NCI-H2107 treated with DMSO at 0.1 percent for 48 hours (cell line): ENCODE measurements at regions not wholly inside any gene's neighbourhood (a gene's known extent, or its start where the extent isn't known, plus 50 kb on each side); places are given as distances from the start of the nearest gene placed in this dataset.

Experiments used
- DNase-seq: peaks from one replicate; lab custom pipeline; 2025; ENCODE audit not compliant: unreplicated experiment; lab: John Stamatoyannopoulos, UW

- DNase-seq, result no peak
Measured at GRCh38 chr6:44500074-44500473, 112.6 kb downstream of the CDC5L start.

DNA sequence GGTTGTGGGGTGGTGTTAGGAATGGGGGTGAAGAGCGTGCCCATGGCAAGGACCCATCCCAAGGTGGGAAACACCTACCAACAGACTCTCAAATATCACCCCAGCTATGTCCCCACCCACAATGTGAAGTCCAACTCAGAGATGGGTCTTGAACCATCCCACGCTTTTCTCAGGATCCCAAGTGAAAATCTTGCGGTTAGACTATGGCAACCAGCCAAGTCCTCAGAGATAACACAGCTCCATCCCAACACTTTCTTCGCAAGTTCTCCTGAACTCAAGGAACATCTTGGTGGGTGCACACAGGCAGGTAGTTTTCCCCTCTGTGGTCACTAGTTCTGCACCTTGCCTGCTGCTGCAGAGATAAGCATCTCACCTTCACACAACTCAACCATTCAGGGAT, 116.0 kb downstream of the CDC5L start:
- no peak for DNase-seq

- no peak for DNase-seq
Measured at GRCh38 chr6:44504301-44504791, 116.8 kb downstream of the CDC5L start.

GRCh38 chr6:44505751-44506150, 118.2 kb downstream of the CDC5L start:
- no peak for DNase-seq

DNA sequence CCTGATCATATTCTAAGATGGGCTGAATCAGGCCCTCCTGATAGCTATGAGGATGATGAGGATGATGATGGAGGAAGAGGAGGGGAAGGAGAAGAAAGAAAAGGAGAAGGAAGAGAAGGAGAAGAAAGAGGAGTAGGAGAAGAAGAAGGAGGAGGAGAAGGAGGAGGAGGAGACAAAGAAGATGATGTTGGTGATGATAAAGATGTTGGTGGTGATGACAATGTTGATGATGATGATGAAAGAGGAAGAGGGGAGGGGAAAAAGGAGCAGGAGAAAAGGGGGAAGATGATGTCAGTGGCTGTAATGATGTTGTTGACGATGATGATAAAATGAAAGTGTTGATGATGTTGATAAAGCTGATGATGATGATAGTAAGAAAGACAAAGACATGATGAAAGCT, 119.5 kb downstream of the CDC5L start:
- DNase-seq, result no peak

DNA sequence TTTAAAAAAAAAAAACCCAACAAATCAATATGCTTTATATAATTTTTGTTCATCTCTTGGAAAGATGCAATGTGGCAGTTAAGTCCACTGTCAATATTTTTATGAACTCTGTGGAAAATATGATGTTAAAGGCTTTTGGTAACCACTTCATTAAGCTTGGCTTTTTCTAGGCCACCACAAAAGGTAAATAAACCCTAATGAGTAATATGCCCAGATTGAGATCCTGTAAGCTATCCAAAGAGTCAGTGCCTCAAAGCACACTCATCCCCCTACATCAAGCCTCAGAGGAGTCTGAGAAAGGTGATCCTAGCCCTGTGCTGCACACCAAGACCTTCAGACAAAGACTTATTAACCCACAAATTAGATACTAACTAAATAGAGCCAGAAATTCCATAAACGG, 121.1 kb downstream of the CDC5L start:
- no peak for DNase-seq

GRCh38 chr6:44511126-44511525, 123.6 kb downstream of the CDC5L start:
- DNase-seq, result no peak

GRCh38 chr6:44512868-44513741, 125.6 kb downstream of the CDC5L start:
- DNase-seq, result no peak

- DNase-seq, result no peak
Measured at GRCh38 chr6:44514085-44514484, 126.6 kb downstream of the CDC5L start.

- no peak for DNase-seq
Measured at GRCh38 chr6:44514576-44515193, 127.2 kb downstream of the CDC5L start.

DNA sequence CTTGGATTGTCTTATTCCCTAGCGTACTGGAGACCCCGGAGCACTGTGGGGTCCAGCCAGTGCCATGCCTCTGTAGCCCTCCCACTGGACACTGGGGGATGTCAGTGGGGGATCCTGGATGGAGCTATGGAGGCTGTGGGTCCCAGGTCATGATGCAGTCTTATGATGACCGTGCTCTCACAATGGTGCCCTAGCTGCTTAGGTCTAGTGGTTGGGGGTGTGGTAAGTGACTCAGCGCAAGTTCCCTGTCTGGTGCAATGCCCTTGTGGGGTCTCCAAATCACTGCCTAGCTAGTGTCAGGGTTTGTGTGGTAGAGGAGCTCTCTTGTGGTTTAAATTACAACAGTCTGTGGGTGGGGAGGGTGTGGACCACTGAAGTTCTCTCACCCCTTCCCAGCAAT, 135.4 kb downstream of the CDC5L start:
- no peak for DNase-seq

DNA sequence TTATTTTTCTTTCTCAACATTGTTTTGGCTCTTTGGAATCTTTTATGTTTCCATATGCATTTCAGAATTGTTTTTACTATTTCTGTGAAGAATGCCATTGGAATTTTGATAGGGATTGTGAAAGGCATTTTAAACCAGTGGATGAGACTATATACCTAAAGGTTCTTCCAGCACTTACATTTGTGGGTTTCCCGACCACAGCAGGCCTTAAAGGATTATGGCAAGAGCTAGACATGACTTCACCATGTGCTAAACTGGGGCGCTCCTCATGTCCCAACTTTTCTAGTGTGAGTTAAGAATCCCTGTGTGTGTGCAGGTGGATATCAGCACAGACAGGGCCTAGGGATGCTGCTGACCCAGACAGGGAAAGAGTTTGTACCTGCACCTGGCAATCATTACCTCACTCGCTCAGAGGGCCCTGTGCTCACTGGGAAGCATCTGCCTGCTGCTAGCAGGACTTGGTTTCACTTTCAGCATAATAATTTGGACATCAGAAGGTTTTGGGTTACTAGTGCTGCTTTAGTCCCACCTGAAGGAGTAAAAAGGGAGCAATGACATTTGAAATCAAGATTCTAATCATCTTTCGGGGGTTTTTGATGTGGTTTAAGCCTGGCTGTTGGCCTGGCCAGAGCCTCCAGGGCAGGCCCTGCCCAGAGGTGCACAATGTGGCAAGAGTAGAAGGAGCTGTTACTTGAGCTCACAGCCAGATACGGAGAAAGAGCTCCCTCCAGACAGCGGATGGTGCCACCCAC, 137.1 kb downstream of the CDC5L start:
- peak; percentile 7 for DNase-seq

GRCh38 chr6:44525761-44526351, 138.3 kb downstream of the CDC5L start:
- DNase-seq, result no peak

GRCh38 chr6:44527181-44527580, 139.7 kb downstream of the CDC5L start:
- DNase-seq, result no peak

GRCh38 chr6:44527583-44528369, 140.3 kb downstream of the CDC5L start:
- no peak for DNase-seq

- no peak for DNase-seq
Measured at GRCh38 chr6:44528370-44528644, 140.8 kb downstream of the CDC5L start.

DNA sequence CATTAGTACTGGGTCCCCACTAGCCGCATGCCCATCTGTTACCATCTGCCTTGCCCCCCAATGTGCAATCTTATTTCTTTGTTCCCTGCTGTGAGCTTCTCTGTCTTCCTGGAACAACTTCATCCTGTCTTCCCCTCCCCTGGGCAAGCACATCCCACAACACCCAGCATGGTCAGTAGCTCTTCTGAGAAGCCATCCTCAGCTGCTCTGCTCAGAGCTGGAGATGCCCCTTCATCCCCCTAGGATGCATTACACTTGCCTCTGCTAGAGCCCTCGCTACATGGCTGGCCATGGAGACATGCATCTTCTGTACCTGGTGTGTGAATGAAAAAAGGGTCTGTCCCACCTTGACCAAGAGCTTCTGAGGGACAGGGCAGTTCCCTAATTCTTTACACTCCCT, 141.2 kb downstream of the CDC5L start:
- DNase-seq, result no peak

DNA sequence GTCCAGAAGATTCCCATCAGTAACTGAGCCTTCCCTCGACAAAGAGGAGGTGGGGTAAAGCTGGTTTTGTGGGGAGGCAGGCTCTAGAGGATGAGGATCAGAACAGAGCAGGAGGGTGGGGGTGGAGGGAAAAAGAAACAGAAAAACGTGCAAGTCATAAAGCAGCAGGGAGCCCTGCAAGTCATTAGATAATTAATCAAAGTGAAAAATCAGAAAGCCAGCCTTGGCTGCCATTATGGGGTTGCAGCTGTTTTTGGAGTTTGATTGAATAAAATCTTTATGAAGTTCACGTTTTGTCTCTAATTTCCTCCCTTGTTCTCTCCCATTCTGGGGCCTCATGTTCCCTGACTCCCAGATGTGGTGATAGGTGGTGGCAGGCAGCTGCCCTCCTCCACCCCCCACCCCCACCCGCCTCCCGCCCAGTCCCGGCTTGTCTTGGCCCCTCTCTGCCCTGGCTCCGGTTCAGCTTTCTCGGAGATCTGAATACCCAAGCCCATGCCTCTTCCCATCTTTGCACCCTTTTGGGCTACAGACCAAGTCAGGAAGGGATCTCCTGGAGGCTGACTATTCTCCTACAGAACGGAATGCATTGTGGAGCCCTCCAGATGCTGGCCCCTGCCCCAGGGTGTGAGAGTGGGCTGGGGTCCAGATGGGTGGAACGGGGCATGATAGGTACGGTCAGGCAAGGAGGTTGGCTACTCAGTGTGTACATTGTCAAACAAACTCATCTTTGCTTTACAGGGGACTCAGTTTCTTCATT, 141.8 kb downstream of the CDC5L start:
- no peak for DNase-seq

DNA sequence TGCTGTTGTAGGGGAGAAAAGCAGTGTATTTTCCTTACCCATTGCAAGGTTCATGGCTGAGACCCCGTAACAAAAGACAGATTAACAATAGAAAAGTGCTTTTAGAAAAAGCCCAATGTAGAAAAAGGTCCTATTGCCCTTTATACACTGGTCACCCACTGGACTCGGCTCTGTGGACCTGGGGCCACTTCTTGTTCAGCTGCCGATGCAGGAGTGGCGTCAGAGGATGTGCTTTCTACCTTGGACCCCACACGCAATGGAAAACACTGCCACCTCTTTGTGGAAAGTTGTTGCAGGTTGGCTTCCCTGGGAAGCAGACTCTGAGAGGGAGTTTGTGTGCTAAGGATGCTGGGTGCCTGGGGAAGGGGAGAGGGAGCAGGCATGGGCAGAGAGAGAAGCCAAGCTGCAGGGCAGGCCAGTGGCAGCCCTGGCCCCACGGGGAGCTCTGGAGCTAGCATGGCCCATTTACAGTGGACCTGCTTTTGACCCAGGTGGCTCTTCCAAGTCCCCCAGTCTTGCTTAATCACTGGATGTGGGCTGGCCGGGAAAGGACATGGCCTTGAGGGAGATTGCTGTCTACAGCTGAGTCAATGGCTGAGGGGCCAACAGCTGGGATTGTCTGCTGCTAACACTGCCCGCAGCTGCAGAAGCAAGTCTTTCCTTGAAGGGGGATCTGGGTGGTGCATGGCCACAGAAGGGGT, 142.9 kb downstream of the CDC5L start:
- no peak for DNase-seq

DNA sequence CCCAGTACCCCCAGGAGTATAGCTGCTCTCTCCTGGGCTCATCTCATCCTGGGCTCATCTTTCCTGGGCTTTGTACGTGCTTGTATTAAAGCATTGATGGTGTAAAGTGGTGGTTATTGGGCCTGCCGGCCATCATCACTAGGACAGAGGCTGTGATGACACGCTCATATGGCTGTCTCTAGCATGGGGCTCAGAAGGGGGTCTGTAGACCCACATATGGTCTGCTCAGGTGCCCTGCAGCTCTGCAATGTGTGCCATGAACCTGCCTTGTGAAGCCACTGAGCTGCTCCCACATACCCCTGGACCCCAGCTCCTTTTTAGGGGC, 143.4 kb downstream of the CDC5L start:
- no peak for DNase-seq
